Fibroblast of skin of abdomen (primary cell): ENCODE measurements at regions not wholly inside any gene's neighbourhood (a gene's known extent, or its start where the extent isn't known, plus 50 kb on each side); places are given as distances from the start of the nearest gene placed in this dataset.

Source experiments
- DNase-seq: peaks from one replicate; pipeline ENCODE4 v3.0.0-alpha.2; 2013

GRCh38 chr12:19018302-19018970 lies 111.1 kb upstream of the PLEKHA5 start:
- DNase-seq = peak; percentile 89

DNA sequence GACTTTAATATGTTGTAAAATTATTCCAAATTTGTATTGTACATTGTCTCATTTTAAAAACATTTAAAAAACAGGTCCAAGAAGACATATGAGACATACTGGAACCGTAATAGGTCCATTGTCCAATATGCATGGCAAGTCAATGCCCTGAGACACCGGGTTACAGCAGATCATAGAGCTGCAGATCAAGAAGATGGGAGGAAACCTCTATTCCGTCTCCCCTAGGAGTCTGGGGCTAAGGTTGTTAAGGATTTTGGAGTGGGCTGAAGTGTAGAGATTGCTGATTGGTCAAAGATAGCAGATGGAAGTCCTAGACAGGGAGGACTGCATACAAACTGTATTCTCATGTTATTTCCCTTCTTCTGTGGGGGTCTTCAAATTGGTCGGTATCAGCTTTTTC lies 108.3 kb upstream of the PLEKHA5 start:
- no peak for DNase-seq

GRCh38 chr12:19021646-19022045 lies 107.9 kb upstream of the PLEKHA5 start:
- DNase-seq = no peak

DNA sequence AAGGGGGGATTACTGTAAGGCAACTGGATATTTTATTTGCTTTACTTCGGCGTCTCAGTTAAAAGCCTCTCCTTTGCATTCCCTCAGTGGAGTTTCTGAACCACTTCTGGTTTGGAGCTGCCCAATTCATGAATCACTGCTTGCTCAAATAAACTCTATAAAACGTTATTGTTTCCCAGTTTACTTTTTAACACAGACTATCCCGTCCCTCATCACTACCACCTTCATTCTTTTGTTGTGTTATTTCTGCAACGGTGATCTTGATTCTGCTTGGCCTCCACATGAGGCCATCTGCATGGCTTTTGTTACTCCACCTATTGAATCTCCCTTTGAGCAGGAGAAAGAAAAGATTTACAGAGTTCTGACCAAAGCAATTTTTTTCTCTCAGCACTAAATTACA lies 104.0 kb upstream of the PLEKHA5 start:
- no peak for DNase-seq

DNA sequence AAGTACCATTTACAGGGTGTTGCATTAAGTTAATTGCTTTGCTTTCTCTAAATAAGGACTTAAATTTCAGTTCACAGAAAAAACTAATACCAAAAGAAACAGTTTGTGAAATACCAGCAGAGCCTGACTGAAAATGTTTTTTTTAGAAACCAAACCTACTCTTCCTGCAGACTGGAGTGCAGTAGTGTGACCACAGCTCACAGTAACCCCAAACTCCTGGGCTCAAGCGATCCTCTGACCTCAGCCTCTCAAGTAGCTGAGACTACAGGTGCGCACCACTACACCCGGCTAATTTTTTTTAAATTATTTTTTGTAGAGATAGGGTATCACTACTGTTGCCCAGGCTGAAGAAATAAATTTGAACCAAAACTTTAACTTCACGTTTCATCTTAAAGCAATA lies 103.5 kb upstream of the PLEKHA5 start:
- no peak for DNase-seq

GRCh38 chr12:19026614-19027488 lies 102.7 kb upstream of the PLEKHA5 start:
- DNase-seq = no peak

GRCh38 chr12:19030180-19030579 lies 99.4 kb upstream of the PLEKHA5 start:
- no peak for DNase-seq

DNA sequence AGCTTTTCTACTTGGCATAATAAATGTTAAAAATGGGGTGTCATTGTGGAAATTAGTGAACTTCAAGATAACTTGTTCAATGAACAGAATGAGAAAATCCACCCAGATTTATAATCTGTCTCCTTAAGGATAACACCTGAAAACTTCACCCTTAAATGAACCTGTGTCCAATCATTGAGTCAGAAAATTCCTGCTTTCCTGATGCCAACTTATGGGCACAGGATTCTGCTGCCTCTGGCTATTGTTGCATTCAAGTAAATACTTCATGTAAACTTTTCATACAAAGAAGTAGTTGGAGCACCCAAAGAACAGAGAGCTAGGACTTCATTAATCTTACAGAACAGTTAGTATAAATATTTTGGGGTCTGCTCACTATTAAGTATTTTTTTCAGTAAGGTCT lies 98.9 kb upstream of the PLEKHA5 start:
- no peak for DNase-seq

DNA sequence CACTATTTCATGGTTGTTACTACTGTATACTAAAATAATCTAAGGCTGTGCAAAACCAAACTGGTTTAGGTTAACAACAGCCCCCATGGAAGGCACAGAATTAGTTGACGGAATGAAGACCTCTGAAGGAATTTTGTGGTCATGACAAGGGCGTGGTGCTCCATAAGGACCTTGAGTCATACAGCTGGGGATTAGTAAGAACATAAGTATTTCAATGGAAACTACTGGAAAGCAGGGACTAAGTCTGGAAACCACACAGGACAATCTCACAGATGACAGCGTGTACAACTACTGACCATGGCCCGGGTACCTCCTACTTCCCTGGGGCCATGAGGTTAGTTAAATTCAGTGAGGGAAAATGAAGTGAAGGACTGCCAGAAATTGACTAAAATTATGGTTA lies 98.5 kb upstream of the PLEKHA5 start:
- DNase-seq = peak; percentile 89

DNA sequence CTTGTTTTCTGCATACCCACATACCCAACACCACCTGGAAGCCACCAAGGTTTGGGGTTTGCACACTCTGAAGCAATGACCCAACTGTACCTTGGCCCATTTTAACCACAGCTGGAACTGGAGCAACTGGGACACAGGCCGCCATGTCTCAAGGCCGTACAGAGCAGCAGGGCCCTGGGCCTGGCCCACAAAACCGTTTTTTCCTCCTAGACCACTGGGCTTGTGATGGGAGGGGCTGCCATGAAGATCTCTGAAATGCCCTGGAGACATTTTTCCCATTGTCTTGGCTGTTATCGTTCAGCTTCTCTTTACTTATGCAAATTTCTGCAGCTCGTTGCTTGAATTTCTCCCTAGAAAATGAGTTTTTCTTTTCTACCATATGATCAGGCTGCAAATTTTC lies 96.7 kb upstream of the PLEKHA5 start:
- DNase-seq = no peak

- DNase-seq = no peak
Observed at GRCh38 chr12:19033244-19033643, 96.3 kb upstream of the PLEKHA5 start.

GRCh38 chr12:19034937-19035336 lies 94.6 kb upstream of the PLEKHA5 start:
- no peak for DNase-seq

DNA sequence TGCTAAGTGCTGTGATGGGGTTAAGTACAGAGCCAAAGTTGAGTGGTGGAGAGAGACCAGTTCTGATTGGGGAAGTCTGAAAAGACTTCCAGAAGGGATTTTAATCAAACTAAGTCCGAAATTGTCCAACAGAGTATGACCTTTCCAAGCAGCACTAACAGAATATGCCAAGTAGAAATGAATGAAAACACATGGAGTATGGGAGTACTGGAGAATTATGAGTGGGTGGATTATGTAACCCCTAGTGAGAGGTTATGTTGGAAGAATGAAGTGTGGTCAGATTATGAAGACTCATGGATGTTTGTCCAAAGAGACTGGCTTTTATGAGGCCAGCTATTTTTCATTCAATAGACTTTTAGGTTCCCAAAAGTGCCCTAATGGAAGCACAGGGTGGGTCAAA lies 94.0 kb upstream of the PLEKHA5 start:
- no peak for DNase-seq

DNA sequence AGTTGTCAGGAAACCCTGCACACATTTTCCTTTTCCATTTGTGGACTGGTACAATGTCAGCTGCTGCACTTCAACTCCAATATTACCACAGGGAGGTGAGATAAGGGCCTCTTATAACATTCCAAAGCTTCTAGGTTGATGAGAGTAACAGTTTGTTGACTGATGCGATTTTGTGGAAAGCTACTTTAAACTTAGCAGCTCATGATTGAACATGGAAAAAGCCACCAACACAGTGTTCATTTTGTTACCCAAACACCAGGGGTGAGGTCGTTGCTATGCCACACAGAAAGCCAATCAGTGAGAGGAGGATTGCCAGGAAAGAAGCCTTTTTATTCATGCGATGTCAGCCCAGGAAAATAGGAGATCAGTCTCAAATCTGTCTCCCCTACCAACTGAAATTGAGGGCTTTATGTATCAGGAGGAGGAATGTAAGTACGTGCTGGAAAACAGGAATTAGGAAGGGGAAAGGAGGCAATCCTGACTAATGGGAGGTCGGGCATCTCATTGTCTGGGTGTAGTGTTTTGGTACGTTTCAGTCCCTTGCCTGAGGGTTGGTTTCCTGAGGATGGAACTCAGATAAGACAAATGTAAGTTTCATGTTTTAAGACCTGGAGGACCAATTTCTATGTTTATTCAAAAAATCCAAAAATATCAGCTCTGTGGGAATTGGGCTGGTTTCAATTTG lies 92.7 kb upstream of the PLEKHA5 start:
- DNase-seq = no peak

DNA sequence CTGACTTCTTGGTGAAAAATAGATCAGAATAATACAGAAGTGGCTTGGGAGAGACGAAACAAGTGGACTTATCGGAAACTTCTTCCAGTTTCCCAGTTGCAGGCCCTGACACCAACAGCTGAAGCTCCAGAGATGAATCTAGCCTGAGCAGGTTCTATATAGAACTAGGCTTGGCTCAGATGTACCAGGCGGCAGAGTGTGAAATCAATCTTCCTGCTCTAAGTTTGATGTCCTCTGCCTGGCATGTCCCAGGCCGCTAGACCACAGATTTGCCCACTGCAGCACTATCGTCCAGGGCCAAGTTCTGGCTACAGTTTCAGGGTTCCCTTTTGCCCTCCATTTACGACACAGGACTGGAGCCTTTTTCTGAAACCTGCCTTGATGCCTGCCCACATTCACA lies 91.3 kb upstream of the PLEKHA5 start:
- no peak for DNase-seq

- no peak for DNase-seq
Observed at GRCh38 chr12:19039515-19039914, 90.0 kb upstream of the PLEKHA5 start.

- no peak for DNase-seq
Observed at GRCh38 chr12:19042221-19042620, 87.3 kb upstream of the PLEKHA5 start.

DNA sequence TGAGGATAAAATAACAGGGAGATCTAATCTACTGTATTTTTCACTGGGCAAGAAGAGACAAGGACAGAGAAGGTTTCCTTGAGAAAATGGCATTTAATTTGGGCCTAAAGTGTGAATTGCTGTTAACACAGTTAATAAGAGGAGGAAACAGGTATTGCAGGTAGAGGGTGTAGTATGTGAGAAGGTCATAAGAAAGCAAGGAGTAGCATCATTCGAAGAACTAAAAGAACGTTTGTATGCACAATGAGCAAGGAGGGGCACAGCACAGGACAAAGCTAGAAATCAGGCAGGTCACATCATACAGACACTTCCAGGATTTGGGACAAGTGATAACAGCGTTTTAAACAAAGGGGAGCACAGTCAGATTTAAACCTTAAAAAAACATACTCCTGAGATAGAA lies 85.1 kb upstream of the PLEKHA5 start:
- DNase-seq = no peak

DNA sequence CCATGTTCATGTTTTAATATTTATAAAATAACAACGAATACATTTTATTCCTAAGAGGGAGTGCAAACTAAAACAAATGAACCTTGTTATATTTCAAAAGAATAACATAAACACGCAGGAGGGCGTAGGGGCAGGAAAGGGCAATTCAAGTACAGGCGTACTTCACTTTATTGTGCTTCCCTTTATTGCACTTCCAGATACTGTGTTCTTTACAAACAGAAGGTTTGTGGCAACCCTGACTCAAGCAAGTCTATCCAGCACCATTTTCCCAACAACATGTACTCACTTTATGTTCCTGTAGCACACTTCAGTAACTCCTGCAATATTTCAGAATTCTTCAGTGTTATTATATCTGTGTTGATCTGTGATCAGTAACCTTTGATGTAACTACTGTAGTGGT lies 84.6 kb upstream of the PLEKHA5 start:
- no peak for DNase-seq

GRCh38 chr12:19045426-19045825 lies 84.1 kb upstream of the PLEKHA5 start:
- DNase-seq = no peak

GRCh38 chr12:19048943-19049342 lies 80.6 kb upstream of the PLEKHA5 start:
- DNase-seq = peak; percentile 25

DNA sequence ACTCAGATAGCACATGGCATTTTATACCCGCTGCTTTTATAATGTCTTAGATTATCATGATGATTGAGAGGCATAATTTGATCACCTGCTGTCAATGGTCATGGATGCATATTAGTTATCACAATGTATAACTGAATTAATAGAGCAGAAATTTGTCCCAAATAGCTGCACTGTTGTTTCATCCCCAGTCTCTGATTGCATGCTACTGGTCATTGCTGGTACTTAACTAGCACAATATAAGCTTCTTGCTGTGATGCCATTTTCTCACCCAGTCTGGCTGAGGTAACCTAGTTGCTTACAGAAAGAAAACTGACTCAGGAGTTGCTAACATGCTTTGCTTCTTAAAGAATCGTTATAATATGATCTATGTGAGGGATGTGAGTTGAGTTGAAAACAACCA lies 76.8 kb upstream of the PLEKHA5 start:
- DNase-seq = no peak

- no peak for DNase-seq
Observed at GRCh38 chr12:19053218-19053617, 76.3 kb upstream of the PLEKHA5 start.

GRCh38 chr12:19054035-19054434 lies 75.5 kb upstream of the PLEKHA5 start:
- DNase-seq = no peak
